ENCODE measurements at regions not wholly inside any gene's neighbourhood (a gene's known extent, or its start where the extent isn't known, plus 50 kb on each side); places are given as distances from the start of the nearest gene placed in this dataset.

DNA sequence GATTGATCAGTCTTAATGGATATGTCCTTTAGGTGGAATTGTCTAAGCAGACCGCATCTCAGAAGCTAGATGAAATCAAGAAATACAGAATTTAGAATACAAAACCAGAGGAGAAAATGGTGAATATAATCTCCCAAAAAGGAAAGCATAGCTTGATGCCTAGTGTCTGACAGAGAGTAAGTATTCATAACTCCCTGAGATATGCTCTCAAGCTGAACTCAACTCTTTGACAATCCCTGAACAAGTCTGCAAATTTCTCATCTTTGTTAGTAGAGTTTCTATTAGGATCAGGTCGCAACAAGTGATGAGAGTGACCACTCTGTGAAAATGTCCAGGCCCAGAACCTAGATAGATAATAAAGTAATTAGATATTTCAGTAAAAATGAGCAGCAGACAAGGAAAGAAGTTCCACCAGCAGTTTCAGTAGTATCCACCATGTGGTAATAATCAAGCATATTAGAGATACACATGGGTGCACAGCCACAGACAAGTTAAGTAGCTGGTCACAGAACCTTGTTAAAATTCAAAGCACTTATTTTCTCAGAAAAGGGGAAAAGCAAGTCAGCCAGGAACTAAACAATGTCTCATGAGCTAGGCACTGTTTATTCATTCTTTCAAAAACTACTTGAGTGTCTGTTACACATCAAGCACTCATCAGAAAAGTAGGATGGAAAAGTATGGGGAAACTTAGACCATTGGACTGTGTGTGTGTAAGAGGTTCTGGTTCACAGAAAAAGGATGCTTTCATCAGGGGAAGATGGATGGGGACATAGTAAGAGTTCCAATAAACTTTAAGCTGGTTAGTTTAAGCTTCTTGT is 481.5 kb upstream of the TUSC1 start:
- Histone ChIP-seq H3K4me1 (ENCODE audit: control insufficient read depth in 1 of 2, insufficient read depth in 2 of 2, low read depth in 1 of 2, low read length in 1 of 2) (peaks cover 8 to 12% of the 10 kb centered on the region in 2 experiments; a peak in 2 of 4 replicates), H4K20me1 (ENCODE audit: insufficient read depth) (no peaks in the 10 kb centered on the region), H3F3A (replicated peaks; ENCODE audit: insufficient read depth) (peaks cover 23% of the 10 kb centered on the region), H3K9me3 (no peaks in the 10 kb centered on the region), H3K4me3 (ENCODE audit: low read depth in 2 of 2, low read length in 1 of 2) (no peak overlapping the region), H3K9ac (no peak overlapping the region), H3K9me2 (no peaks in the 10 kb centered on the region), H2AFZ (ENCODE audit: low read depth) (peak overlapping the region; percentile 37; the same call in 1 of the 2 replicates), H3K79me2 (ENCODE audit: insufficient read depth) (no peaks in the 10 kb centered on the region), H3K4me2 (no peak overlapping the region), H3K36me3 (replicated peaks in 1 of 2; ENCODE audit: control insufficient read depth in 1 of 2, insufficient read depth in 2 of 2, low read length in 1 of 2) (peaks cover 0 to 3% of the 10 kb centered on the region in 2 experiments), H3K27me3 (ENCODE audit: insufficient read depth) (no peaks in the 10 kb centered on the region), H3K27ac (ENCODE audit: low read depth in 2 of 2, low read length in 1 of 2) (peak overlapping the region; percentile 69 to 85)
- CTCF ChIA-PET: interaction anchor here (0.9 kb wide), 1 partner anchor 17 kb away, joined by 3 read pairs; no protein-coding TSS in a partner anchor
- DNase-seq: peak; percentile 14
- WGBS (ENCODE audit: low lambda C conversion rate): 60% methylated on average over 2 of the region's 2 CpGs
- POLR2A ChIA-PET: no interaction called here
- TF ChIP-seq FOXJ3 (CRISPR knock-in tag; IDR thresholded peaks at IDR 0.05) (no peak), EP300 (IDR thresholded peaks at IDR 0.05; ENCODE audit: borderline replicate concordance in 1 of 2, low read depth in 1 of 2, low read length in 1 of 2) (peak; percentile 14 to 61; a peak in 1 of 4 replicates), FOSL2 (IDR thresholded peaks at IDR 0.05; ENCODE audit: borderline replicate concordance, low read depth) (no peak), RCOR1 (IDR thresholded peaks at IDR 0.05; ENCODE audit: low read length) (peak; percentile 67; the same call in 1 of the 2 replicates), EZH2phosphoT487 (IDR thresholded peaks at IDR 0.05; ENCODE audit: borderline replicate concordance, low read depth) (no peak), RXRA (IDR thresholded peaks at IDR 0.05; ENCODE audit: borderline replicate concordance, low read depth) (no peak), TAF1 (IDR thresholded peaks at IDR 0.05; ENCODE audit: borderline replicate concordance, low read depth, low read length) (no peak), NFIC (IDR thresholded peaks at IDR 0.05; ENCODE audit: borderline replicate concordance) (no peak), ELF1 (IDR thresholded peaks at IDR 0.05) (no peak), NRF1 (IDR thresholded peaks at IDR 0.05; ENCODE audit: low read depth, low read length) (no peak), TEAD4 (IDR thresholded peaks at IDR 0.05; ENCODE audit: borderline replicate concordance, insufficient read depth) (no peak), MXI1 (IDR thresholded peaks at IDR 0.05; ENCODE audit: low read depth, low read length) (no peak), YY1 (IDR thresholded peaks at IDR 0.05; ENCODE audit: low read depth) (no peak), TCF12 (IDR thresholded peaks at IDR 0.05) (peak; percentile 69), CHD2 (IDR thresholded peaks at IDR 0.05; ENCODE audit: low read length, partially characterized antibody) (peak; percentile 44), MEF2A (IDR thresholded peaks at IDR 0.05; ENCODE audit: borderline replicate concordance, low read depth) (no peak)
- TF ChIP-seq, protein P1, sequence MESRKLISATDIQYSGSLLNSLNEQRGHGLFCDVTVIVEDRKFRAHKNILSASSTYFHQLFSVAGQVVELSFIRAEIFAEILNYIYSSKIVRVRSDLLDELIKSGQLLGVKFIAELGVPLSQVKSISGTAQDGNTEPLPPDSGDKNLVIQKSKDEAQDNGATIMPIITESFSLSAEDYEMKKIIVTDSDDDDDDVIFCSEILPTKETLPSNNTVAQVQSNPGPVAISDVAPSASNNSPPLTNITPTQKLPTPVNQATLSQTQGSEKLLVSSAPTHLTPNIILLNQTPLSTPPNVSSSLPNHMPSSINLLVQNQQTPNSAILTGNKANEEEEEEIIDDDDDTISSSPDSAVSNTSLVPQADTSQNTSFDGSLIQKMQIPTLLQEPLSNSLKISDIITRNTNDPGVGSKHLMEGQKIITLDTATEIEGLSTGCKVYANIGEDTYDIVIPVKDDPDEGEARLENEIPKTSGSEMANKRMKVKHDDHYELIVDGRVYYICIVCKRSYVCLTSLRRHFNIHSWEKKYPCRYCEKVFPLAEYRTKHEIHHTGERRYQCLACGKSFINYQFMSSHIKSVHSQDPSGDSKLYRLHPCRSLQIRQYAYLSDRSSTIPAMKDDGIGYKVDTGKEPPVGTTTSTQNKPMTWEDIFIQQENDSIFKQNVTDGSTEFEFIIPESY (IDR thresholded peaks at IDR 0.05; ENCODE audit: borderline replicate concordance, low read depth): no peak
- TF ChIP-seq, protein P2, sequence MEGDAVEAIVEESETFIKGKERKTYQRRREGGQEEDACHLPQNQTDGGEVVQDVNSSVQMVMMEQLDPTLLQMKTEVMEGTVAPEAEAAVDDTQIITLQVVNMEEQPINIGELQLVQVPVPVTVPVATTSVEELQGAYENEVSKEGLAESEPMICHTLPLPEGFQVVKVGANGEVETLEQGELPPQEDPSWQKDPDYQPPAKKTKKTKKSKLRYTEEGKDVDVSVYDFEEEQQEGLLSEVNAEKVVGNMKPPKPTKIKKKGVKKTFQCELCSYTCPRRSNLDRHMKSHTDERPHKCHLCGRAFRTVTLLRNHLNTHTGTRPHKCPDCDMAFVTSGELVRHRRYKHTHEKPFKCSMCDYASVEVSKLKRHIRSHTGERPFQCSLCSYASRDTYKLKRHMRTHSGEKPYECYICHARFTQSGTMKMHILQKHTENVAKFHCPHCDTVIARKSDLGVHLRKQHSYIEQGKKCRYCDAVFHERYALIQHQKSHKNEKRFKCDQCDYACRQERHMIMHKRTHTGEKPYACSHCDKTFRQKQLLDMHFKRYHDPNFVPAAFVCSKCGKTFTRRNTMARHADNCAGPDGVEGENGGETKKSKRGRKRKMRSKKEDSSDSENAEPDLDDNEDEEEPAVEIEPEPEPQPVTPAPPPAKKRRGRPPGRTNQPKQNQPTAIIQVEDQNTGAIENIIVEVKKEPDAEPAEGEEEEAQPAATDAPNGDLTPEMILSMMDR (IDR thresholded peaks at IDR 0.05): no peak
- TF ChIP-seq, protein P3, sequence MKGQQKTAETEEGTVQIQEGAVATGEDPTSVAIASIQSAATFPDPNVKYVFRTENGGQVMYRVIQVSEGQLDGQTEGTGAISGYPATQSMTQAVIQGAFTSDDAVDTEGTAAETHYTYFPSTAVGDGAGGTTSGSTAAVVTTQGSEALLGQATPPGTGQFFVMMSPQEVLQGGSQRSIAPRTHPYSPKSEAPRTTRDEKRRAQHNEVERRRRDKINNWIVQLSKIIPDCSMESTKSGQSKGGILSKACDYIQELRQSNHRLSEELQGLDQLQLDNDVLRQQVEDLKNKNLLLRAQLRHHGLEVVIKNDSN (IDR thresholded peaks at IDR 0.05; ENCODE audit: borderline replicate concordance, low read depth): no peak
- TF ChIP-seq, protein P4, sequence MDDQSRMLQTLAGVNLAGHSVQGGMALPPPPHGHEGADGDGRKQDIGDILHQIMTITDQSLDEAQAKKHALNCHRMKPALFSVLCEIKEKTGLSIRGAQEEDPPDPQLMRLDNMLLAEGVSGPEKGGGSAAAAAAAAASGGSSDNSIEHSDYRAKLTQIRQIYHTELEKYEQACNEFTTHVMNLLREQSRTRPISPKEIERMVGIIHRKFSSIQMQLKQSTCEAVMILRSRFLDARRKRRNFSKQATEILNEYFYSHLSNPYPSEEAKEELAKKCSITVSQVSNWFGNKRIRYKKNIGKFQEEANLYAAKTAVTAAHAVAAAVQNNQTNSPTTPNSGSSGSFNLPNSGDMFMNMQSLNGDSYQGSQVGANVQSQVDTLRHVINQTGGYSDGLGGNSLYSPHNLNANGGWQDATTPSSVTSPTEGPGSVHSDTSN (IDR thresholded peaks at IDR 0.05): peak; percentile 17; the same call in 1 of the 2 replicates
- TF ChIP-seq, protein P5, sequence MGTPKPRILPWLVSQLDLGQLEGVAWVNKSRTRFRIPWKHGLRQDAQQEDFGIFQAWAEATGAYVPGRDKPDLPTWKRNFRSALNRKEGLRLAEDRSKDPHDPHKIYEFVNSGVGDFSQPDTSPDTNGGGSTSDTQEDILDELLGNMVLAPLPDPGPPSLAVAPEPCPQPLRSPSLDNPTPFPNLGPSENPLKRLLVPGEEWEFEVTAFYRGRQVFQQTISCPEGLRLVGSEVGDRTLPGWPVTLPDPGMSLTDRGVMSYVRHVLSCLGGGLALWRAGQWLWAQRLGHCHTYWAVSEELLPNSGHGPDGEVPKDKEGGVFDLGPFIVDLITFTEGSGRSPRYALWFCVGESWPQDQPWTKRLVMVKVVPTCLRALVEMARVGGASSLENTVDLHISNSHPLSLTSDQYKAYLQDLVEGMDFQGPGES (IDR thresholded peaks at IDR 0.05; ENCODE audit: low read depth, low read length): no peak
- TF ChIP-seq, protein P6, sequence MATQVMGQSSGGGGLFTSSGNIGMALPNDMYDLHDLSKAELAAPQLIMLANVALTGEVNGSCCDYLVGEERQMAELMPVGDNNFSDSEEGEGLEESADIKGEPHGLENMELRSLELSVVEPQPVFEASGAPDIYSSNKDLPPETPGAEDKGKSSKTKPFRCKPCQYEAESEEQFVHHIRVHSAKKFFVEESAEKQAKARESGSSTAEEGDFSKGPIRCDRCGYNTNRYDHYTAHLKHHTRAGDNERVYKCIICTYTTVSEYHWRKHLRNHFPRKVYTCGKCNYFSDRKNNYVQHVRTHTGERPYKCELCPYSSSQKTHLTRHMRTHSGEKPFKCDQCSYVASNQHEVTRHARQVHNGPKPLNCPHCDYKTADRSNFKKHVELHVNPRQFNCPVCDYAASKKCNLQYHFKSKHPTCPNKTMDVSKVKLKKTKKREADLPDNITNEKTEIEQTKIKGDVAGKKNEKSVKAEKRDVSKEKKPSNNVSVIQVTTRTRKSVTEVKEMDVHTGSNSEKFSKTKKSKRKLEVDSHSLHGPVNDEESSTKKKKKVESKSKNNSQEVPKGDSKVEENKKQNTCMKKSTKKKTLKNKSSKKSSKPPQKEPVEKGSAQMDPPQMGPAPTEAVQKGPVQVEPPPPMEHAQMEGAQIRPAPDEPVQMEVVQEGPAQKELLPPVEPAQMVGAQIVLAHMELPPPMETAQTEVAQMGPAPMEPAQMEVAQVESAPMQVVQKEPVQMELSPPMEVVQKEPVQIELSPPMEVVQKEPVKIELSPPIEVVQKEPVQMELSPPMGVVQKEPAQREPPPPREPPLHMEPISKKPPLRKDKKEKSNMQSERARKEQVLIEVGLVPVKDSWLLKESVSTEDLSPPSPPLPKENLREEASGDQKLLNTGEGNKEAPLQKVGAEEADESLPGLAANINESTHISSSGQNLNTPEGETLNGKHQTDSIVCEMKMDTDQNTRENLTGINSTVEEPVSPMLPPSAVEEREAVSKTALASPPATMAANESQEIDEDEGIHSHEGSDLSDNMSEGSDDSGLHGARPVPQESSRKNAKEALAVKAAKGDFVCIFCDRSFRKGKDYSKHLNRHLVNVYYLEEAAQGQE (IDR thresholded peaks at IDR 0.05; ENCODE audit: low read depth, low read length): no peak

All from SK-N-SH (cell line).